HEK293T (cell line): ENCODE measurements at regions not wholly inside any gene's neighbourhood (a gene's known extent, or its start where the extent isn't known, plus 50 kb on each side); places are given as distances from the start of the nearest gene placed in this dataset.

Experiments
- CTCF ChIA-PET: fragments of 350-600 bp; formaldehyde crosslinking; extraction: SDS; loops from one replicate; lab custom pipeline; 2021; ENCODE audit warnings: antibody characterized with exemption, inconsistent platforms; lab: Yijun Ruan, JAX
- POLR2A ChIA-PET: fragments of 350-600 bp; formaldehyde crosslinking; extraction: SDS; loops from one replicate; lab custom pipeline; 2020; ENCODE audit warnings: antibody characterized with exemption, inconsistent platforms; lab: Yijun Ruan, JAX
- DNase-seq: peaks from one replicate; pipeline ENCODE4 v3.0.0; 2012; ENCODE audit warnings: mixed read lengths; ENCODE audit errors: extremely low spot score
- ARNT ChIP-seq: fragments of 450-650 bp; IDR thresholded peaks from 2 replicates; pipeline ENCODE4 v1.6.1; 2017; ENCODE audit warnings: mild to moderate bottlenecking
- BHLHE40 ChIP-seq: fragments of 450-650 bp; IDR thresholded peaks from 2 replicates; pipeline ENCODE4 v1.6.1; 2016; ENCODE audit warnings: mild to moderate bottlenecking, moderate library complexity, borderline replicate concordance
- CTBP1 ChIP-seq: fragments of 450-650 bp; IDR thresholded peaks from 2 replicates; pipeline ENCODE4 v1.6.1; 2016; ENCODE audit warnings: borderline replicate concordance
- ELF4 ChIP-seq: fragments of 450-650 bp; IDR thresholded peaks from 2 replicates; pipeline ENCODE4 v1.6.1; 2017; ENCODE audit warnings: antibody characterized with exemption
- FOXA1 ChIP-seq: fragments of 450-650 bp; IDR thresholded peaks from 2 replicates; pipeline ENCODE4 v1.6.1; 2016; ENCODE audit warnings: mild to moderate bottlenecking
- FOXK2 ChIP-seq: fragments of 450-650 bp; IDR thresholded peaks from 2 replicates; pipeline ENCODE4 v1.6.1; 2016; ENCODE audit warnings: mild to moderate bottlenecking
- FOXM1 ChIP-seq: fragments of 450-650 bp; IDR thresholded peaks from 2 replicates; pipeline ENCODE4 v1.6.1; 2017; ENCODE audit warnings: mild to moderate bottlenecking, borderline replicate concordance
- HDGF ChIP-seq: fragments of 450-650 bp; IDR thresholded peaks from 2 replicates; pipeline ENCODE4 v1.6.1; 2017; ENCODE audit warnings: antibody characterized with exemption, borderline replicate concordance
- L3MBTL2 ChIP-seq: fragments of 450-650 bp; conservative IDR thresholded peaks from 2 replicates; pipeline ENCODE4 v1.6.1; 2016; ENCODE audit warnings: mild to moderate bottlenecking
- LEF1 ChIP-seq: fragments of 450-650 bp; IDR thresholded peaks from 2 replicates; pipeline ENCODE4 v1.6.1; 2017; ENCODE audit warnings: mild to moderate bottlenecking, borderline replicate concordance
- NFRKB ChIP-seq: fragments of 450-650 bp; IDR thresholded peaks from 2 replicates; pipeline ENCODE4 v1.6.1; 2016; ENCODE audit warnings: mild to moderate bottlenecking, moderate library complexity
- PKNOX1 ChIP-seq: fragments of 450-650 bp; IDR thresholded peaks from 2 replicates; pipeline ENCODE4 v1.6.1; 2016
- SP1 ChIP-seq: fragments of 450-650 bp; IDR thresholded peaks from 2 replicates; pipeline ENCODE4 v1.6.1; 2017
- SUZ12 ChIP-seq: fragments of 450-650 bp; IDR thresholded peaks from 2 replicates; pipeline ENCODE4 v1.6.1; 2016; ENCODE audit warnings: mild to moderate bottlenecking
- TARDBP ChIP-seq: fragments of 450-650 bp; IDR thresholded peaks from 2 replicates; pipeline ENCODE4 v1.6.1; 2016
- ZNF384 ChIP-seq: fragments of 450-650 bp; IDR thresholded peaks from 2 replicates; pipeline ENCODE4 v1.6.1; 2016

- no peak for DNase-seq
- ChIA-PET POLR2A (interaction anchor here (0.8 kb wide), 1 partner anchor 162 kb away, joined by 3 read pairs; no protein-coding TSS in a partner anchor), CTCF (no interaction called here)
- TF ChIP-seq BHLHE40 = no peak
- no peak for TF ChIP-seq FOXA1
- TF ChIP-seq ZNF384 = no peak
- no peak for TF ChIP-seq PKNOX1
- no peak for TF ChIP-seq HDGF
- no peak for TF ChIP-seq CTBP1
- TF ChIP-seq L3MBTL2 = no peak
- no peak for TF ChIP-seq FOXK2
- TF ChIP-seq LEF1 = no peak
- TF ChIP-seq SUZ12 = no peak
- TF ChIP-seq TARDBP = no peak
- TF ChIP-seq FOXM1 = no peak
- TF ChIP-seq NFRKB = no peak
- TF ChIP-seq SP1 = no peak
- no peak for TF ChIP-seq ARNT
- no peak for TF ChIP-seq ELF4
Observed at GRCh38 chr2:195498176-195498575, 158.8 kb upstream of the SLC39A10 start.

- no peak for DNase-seq
- CTCF ChIA-PET = no interaction called here
- TF ChIP-seq TARDBP (no peak), PKNOX1 (no peak), ELF4 (no peak)
- POLR2A ChIA-PET = no interaction called here
Observed at GRCh38 chr2:195496991-195497390, 160.0 kb upstream of the SLC39A10 start.

- TF ChIP-seq FOXM1 = no peak
- no peak for TF ChIP-seq BHLHE40
- no peak for TF ChIP-seq TARDBP
- TF ChIP-seq ARNT = no peak
- no peak for TF ChIP-seq PKNOX1
- TF ChIP-seq ZNF384 = no peak
- no peak for TF ChIP-seq FOXA1
- TF ChIP-seq LEF1 = no peak
- TF ChIP-seq CTBP1 = no peak
- TF ChIP-seq ELF4 = no peak
- ChIA-PET POLR2A (no interaction called here), CTCF (no interaction called here)
- no peak for DNase-seq
Observed at GRCh38 chr2:195495966-195496365, 161.1 kb upstream of the SLC39A10 start.

- no peak for TF ChIP-seq SUZ12
- no peak for TF ChIP-seq FOXA1
- no peak for TF ChIP-seq FOXK2
- TF ChIP-seq HDGF = no peak
- no peak for TF ChIP-seq CTBP1
- TF ChIP-seq BHLHE40 = no peak
- TF ChIP-seq TARDBP = no peak
- no peak for TF ChIP-seq ELF4
- ChIA-PET POLR2A (no interaction called here), CTCF (no interaction called here)
- DNase-seq = no peak
Observed at GRCh38 chr2:195495351-195495750, 161.7 kb upstream of the SLC39A10 start.

- DNase-seq = no peak
- no peak for TF ChIP-seq FOXA1
- TF ChIP-seq NFRKB = no peak
- no peak for TF ChIP-seq ELF4
- TF ChIP-seq PKNOX1 = no peak
- no peak for TF ChIP-seq SUZ12
- TF ChIP-seq FOXM1 = no peak
- no peak for TF ChIP-seq CTBP1
- no peak for TF ChIP-seq SP1
- TF ChIP-seq FOXK2 = no peak
- TF ChIP-seq ZNF384 = no peak
- TF ChIP-seq LEF1 = no peak
- ChIA-PET CTCF (no interaction called here), POLR2A (no interaction called here)
Observed at GRCh38 chr2:195494451-195494850, 162.6 kb upstream of the SLC39A10 start.

GRCh38 chr2:195493416-195493815 is 163.6 kb upstream of the SLC39A10 start:
- POLR2A ChIA-PET = no interaction called here
- CTCF ChIA-PET = no interaction called here
- TF ChIP-seq FOXM1 (no peak), SUZ12 (no peak), SP1 (no peak), ZNF384 (no peak), FOXA1 (no peak), PKNOX1 (no peak), TARDBP (no peak), CTBP1 (no peak), ARNT (no peak)
- DNase-seq = no peak
